Liver (tissue), 8 donors: ENCODE measurements at regions not wholly inside any gene's neighbourhood (a gene's known extent, or its start where the extent isn't known, plus 50 kb on each side); places are given as distances from the start of the nearest gene placed in this dataset.

Experiments
- DNase-seq: peaks from one replicate; pipeline ENCODE4 v3.0.0-alpha.2; 2017; ENCODE audit warnings: low spot score
- H3K27ac ChIP-seq, 2 donors: one replicate each; pipeline ENCODE4 v1.7.0; 2013; ENCODE audit warnings: inconsistent platforms in 2 of 2, low read length in 2 of 2, control low read depth in 1 of 2, low read depth in 1 of 2, mild to moderate bottlenecking in 1 of 2
- H3K27me3 ChIP-seq, 4 donors: one replicate each; pipeline versions ENCODE4 v1.6.1 to v1.7.0; 2013; ENCODE audit warnings: low read length in 3 of 4, inconsistent platforms in 1 of 4, mild to moderate bottlenecking in 1 of 4, moderate library complexity in 1 of 4; ENCODE audit not compliant: control insufficient read depth in 4 of 4, insufficient read depth in 4 of 4
- H3K36me3 ChIP-seq, 4 donors: one replicate each; pipeline versions ENCODE4 v1.6.1 to v1.7.0; 2013; ENCODE audit warnings: low read length in 3 of 4, mild to moderate bottlenecking in 3 of 4, low read depth in 1 of 4, moderate library complexity in 1 of 4; ENCODE audit not compliant: control insufficient read depth in 4 of 4, insufficient read depth in 3 of 4
- H3K4me1 ChIP-seq, 4 donors: one replicate each; pipeline versions ENCODE4 v1.6.1 to v1.7.0; 2013; ENCODE audit warnings: low read length in 3 of 4, mild to moderate bottlenecking in 3 of 4, moderate library complexity in 1 of 4; ENCODE audit not compliant: control insufficient read depth in 4 of 4, insufficient read depth in 4 of 4
- H3K4me3 ChIP-seq, 3 donors: one replicate each; pipeline versions ENCODE4 v1.6.1 to v1.7.0; 2013; ENCODE audit warnings: low read length in 3 of 3, control low read depth in 1 of 3, low read depth in 1 of 3, mild to moderate bottlenecking in 1 of 3
- H3K9ac ChIP-seq, 2 donors: one replicate each; pipeline ENCODE4 v1.7.0; 2013; ENCODE audit warnings: low read length in 2 of 2, mild to moderate bottlenecking in 2 of 2, moderate library complexity in 2 of 2, control low read depth in 1 of 2, low read depth in 1 of 2
- H3K9me3 ChIP-seq, 4 donors: one replicate each; pipeline versions ENCODE4 v1.6.1 to v1.7.0; 2013; ENCODE audit warnings: low read length in 3 of 4; ENCODE audit not compliant: control insufficient read depth in 4 of 4
- EGR1 ChIP-seq, 2 donors: IDR thresholded peaks; 2 replicates each; pipeline ENCODE4 v1.6.1; 2016 to 2018; ENCODE audit warnings: antibody characterized with exemption in 2 of 2, low read depth in 2 of 2
- FOXA1 ChIP-seq: IDR thresholded peaks from 2 replicates; pipeline ENCODE4 v1.6.1; 2016; ENCODE audit warnings: antibody characterized with exemption
- GABPA ChIP-seq, 2 donors: IDR thresholded peaks in 1 of 2; conservative IDR thresholded peaks in 1 of 2; 2 replicates each; pipeline ENCODE4 v1.6.1; 2016; ENCODE audit warnings: antibody characterized with exemption in 2 of 2, mild to moderate bottlenecking in 1 of 2, moderate library complexity in 1 of 2
- HNF4A ChIP-seq, 2 donors: conservative IDR thresholded peaks; 2 replicates each; pipeline ENCODE4 v1.6.1; 2016; ENCODE audit warnings: antibody characterized with exemption in 2 of 2, mild to moderate bottlenecking in 2 of 2
- NR2F2 ChIP-seq: IDR thresholded peaks from 2 replicates; pipeline ENCODE4 v1.6.1; 2016; ENCODE audit warnings: antibody characterized with exemption
- RAD21 ChIP-seq, 2 donors: IDR thresholded peaks; 2 replicates each; pipeline ENCODE4 v1.6.1; 2016; ENCODE audit warnings: antibody characterized with exemption in 2 of 2, mild to moderate bottlenecking in 2 of 2
- RXRA ChIP-seq, 2 donors: IDR thresholded peaks; 2 replicates each; pipeline ENCODE4 v1.6.1; 2017 to 2018; ENCODE audit warnings: antibody characterized with exemption in 2 of 2, mild to moderate bottlenecking in 1 of 2
- SP1 ChIP-seq: IDR thresholded peaks from 2 replicates; pipeline ENCODE4 v1.6.1; 2018; ENCODE audit warnings: antibody characterized with exemption, mild to moderate bottlenecking
- TAF1 ChIP-seq: conservative IDR thresholded peaks from 2 replicates; pipeline ENCODE4 v1.6.1; 2016; ENCODE audit warnings: antibody characterized with exemption, mild to moderate bottlenecking
- YY1 ChIP-seq: IDR thresholded peaks from 2 replicates; pipeline ENCODE4 v1.6.1; 2016; ENCODE audit warnings: antibody characterized with exemption, mild to moderate bottlenecking
- whole genome bisulfite sequencing: extraction: QIAGEN DNeasy Blood & Tissue Kit; methylation state at CpG from one replicate; pipeline ENCODE4 v1.1.7; 2013; 5-methylcytosine and 5-hydroxymethylcytosine counted together
- TF ChIP-seq, protein P1 (sequence below): IDR thresholded peaks from 2 replicates; pipeline ENCODE4 v1.6.1; 2016; ENCODE audit warnings: antibody characterized with exemption
- TF ChIP-seq, protein P2 (sequence below): fragments of 150-350 bp; IDR thresholded peaks from 2 replicates; pipeline ENCODE4 v1.5.1; 2017; ENCODE audit warnings: improper control_type of control experiment, low read depth, low read length; ENCODE audit not compliant: missing input control
- TF ChIP-seq, protein P3 (sequence below): IDR thresholded peaks from 2 replicates; pipeline ENCODE4 v1.6.1; 2016; ENCODE audit warnings: antibody characterized with exemption
- TF ChIP-seq, protein P4 (sequence below): IDR thresholded peaks from 2 replicates; pipeline ENCODE4 v1.6.1; 2016; ENCODE audit warnings: antibody characterized with exemption
- TF ChIP-seq, protein P5 (sequence below): IDR thresholded peaks from 2 replicates; pipeline ENCODE4 v1.6.1; 2016; ENCODE audit warnings: antibody characterized with exemption, mild to moderate bottlenecking
- donor health status: healthy.
- donor health status: healthy.
- donor health status: healthy.
- donor health status: healthy.
- donor health status: healthy.

DNA sequence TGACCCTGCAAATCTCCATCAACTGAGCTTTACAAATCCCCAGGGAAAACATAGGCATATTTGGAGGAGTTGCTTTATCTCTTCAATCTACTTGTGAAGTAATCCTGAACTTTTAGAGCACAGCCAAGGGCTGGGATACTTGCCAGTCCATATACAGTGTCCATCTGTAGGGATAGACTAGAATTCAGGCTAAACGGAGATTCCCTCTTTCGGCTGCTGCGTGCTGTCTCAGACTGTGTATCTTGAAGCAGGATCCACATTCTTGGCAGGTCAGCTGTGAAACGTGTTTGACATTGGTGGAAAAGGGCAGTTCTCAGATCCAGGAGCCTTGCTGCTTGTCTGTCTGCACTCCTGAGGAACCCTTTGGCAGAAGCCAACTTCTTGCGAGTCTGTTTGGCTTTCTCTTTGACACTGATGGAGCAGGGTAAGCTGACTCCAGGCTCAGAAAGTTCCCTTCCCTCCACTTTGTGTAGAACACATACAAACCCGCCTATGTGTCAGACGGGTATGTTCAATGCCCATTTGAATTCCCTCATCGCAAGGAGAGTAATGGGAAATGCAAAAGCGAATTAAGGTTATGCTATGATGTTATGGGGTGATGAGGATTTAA is 221.8 kb downstream of the MAP2K4 start:
- H3K27ac ChIP-seq, result no peak overlapping the region
- 71% methylated on average over 9 of the region's 9 CpGs for WGBS
- H3K4me3 ChIP-seq, result no peak overlapping the region
- no peak overlapping the region for H3K9ac ChIP-seq
- no peak for DNase-seq
- peaks cover 0 to 3% (median 0%) of the 10 kb centered on the region in 4 donors for H3K27me3 ChIP-seq
- H3K36me3 ChIP-seq, result no peaks in the 10 kb centered on the region
- no peaks in the 10 kb centered on the region for H3K4me1 ChIP-seq
- no peak for TF ChIP-seq SP1
- no peaks in the 10 kb centered on the region for H3K9me3 ChIP-seq

DNA sequence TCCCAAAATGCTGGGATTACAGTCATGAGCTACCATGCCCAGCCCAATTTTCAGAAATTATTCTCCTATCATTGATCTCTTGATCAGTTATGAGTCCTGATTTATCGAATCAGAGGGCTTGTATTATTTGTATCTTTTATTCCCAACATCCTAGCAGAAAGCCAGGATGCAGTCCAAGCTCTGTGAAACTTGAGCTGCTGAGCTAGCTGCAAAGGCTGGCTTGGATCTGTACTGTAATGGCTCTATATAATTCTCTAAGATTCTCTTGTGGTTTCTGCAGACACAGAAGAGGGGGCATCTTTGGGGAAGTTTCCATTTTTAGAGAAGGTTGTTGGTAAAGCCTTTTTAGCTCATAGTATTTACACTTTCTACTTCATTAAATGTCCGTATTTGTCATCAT is 227.1 kb downstream of the MAP2K4 start:
- Histone ChIP-seq H3K4me3 (no peak overlapping the region), H3K9ac (no peak overlapping the region), H3K4me1 (no peaks in the 10 kb centered on the region), H3K9me3 (no peaks in the 10 kb centered on the region), H3K27ac (no peak overlapping the region), H3K36me3 (no peaks in the 10 kb centered on the region), H3K27me3 (no peaks in the 10 kb centered on the region)
- 69% methylated on average over 2 of the region's 2 CpGs for WGBS
- TF ChIP-seq GABPA (IDR thresholded peaks at IDR 0.05 in 1 of 2, conservative IDR thresholded peaks at IDR 0.05 in 1 of 2) (no peak), HNF4A (conservative IDR thresholded peaks at IDR 0.05) (no peak), RAD21 (IDR thresholded peaks at IDR 0.05) (no peak), TAF1 (no peak), FOXA1 (no peak), EGR1 (IDR thresholded peaks at IDR 0.05; ENCODE audit: low read depth in 2 of 2) (no peak), YY1 (no peak), RXRA (IDR thresholded peaks at IDR 0.05) (no peak)
- TF ChIP-seq, protein P1, sequence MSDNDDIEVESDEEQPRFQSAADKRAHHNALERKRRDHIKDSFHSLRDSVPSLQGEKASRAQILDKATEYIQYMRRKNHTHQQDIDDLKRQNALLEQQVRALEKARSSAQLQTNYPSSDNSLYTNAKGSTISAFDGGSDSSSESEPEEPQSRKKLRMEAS, result no peak
- TF ChIP-seq, protein P2, sequence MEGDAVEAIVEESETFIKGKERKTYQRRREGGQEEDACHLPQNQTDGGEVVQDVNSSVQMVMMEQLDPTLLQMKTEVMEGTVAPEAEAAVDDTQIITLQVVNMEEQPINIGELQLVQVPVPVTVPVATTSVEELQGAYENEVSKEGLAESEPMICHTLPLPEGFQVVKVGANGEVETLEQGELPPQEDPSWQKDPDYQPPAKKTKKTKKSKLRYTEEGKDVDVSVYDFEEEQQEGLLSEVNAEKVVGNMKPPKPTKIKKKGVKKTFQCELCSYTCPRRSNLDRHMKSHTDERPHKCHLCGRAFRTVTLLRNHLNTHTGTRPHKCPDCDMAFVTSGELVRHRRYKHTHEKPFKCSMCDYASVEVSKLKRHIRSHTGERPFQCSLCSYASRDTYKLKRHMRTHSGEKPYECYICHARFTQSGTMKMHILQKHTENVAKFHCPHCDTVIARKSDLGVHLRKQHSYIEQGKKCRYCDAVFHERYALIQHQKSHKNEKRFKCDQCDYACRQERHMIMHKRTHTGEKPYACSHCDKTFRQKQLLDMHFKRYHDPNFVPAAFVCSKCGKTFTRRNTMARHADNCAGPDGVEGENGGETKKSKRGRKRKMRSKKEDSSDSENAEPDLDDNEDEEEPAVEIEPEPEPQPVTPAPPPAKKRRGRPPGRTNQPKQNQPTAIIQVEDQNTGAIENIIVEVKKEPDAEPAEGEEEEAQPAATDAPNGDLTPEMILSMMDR, result no peak
- TF ChIP-seq, protein P3, sequence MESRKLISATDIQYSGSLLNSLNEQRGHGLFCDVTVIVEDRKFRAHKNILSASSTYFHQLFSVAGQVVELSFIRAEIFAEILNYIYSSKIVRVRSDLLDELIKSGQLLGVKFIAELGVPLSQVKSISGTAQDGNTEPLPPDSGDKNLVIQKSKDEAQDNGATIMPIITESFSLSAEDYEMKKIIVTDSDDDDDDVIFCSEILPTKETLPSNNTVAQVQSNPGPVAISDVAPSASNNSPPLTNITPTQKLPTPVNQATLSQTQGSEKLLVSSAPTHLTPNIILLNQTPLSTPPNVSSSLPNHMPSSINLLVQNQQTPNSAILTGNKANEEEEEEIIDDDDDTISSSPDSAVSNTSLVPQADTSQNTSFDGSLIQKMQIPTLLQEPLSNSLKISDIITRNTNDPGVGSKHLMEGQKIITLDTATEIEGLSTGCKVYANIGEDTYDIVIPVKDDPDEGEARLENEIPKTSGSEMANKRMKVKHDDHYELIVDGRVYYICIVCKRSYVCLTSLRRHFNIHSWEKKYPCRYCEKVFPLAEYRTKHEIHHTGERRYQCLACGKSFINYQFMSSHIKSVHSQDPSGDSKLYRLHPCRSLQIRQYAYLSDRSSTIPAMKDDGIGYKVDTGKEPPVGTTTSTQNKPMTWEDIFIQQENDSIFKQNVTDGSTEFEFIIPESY, result no peak
- TF ChIP-seq, protein P4, sequence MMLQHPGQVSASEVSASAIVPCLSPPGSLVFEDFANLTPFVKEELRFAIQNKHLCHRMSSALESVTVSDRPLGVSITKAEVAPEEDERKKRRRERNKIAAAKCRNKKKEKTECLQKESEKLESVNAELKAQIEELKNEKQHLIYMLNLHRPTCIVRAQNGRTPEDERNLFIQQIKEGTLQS, result no peak
- no peak for DNase-seq

DNA sequence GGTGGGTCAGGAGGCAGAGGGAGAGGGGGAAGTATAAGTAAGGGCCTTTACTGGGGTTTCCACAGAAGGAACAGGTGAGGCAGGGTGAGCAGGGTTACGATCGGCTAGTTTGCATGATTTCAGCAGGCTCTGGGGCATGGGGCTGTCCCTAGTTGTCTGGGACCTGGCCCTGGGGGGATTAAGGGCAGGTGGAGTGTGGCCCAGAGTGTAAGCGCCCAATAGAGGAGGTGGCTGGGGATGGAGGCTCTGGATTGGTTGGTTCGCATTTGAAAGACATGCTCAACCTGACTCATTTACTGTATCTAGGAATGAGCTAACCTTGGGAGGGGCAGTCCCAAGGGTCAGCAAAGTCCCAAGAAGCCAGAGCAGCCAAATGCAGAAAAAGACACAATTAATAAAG is 230.3 kb downstream of the MAP2K4 start:
- no peak for DNase-seq
- no peak overlapping the region for H3K9ac ChIP-seq
- H3K36me3 ChIP-seq, result no peaks in the 10 kb centered on the region
- H3K4me1 ChIP-seq, result no peaks in the 10 kb centered on the region
- H3K4me3 ChIP-seq, result no peak overlapping the region
- WGBS, result 88% methylated on average over 4 of the region's 4 CpGs
- H3K27ac ChIP-seq, result no peak overlapping the region
- H3K9me3 ChIP-seq, result no peaks in the 10 kb centered on the region
- H3K27me3 ChIP-seq, result no peaks in the 10 kb centered on the region
- TF ChIP-seq RAD21 (IDR thresholded peaks at IDR 0.05) (no peak), FOXA1 (no peak), NR2F2 (no peak)
- TF ChIP-seq, protein P5, sequence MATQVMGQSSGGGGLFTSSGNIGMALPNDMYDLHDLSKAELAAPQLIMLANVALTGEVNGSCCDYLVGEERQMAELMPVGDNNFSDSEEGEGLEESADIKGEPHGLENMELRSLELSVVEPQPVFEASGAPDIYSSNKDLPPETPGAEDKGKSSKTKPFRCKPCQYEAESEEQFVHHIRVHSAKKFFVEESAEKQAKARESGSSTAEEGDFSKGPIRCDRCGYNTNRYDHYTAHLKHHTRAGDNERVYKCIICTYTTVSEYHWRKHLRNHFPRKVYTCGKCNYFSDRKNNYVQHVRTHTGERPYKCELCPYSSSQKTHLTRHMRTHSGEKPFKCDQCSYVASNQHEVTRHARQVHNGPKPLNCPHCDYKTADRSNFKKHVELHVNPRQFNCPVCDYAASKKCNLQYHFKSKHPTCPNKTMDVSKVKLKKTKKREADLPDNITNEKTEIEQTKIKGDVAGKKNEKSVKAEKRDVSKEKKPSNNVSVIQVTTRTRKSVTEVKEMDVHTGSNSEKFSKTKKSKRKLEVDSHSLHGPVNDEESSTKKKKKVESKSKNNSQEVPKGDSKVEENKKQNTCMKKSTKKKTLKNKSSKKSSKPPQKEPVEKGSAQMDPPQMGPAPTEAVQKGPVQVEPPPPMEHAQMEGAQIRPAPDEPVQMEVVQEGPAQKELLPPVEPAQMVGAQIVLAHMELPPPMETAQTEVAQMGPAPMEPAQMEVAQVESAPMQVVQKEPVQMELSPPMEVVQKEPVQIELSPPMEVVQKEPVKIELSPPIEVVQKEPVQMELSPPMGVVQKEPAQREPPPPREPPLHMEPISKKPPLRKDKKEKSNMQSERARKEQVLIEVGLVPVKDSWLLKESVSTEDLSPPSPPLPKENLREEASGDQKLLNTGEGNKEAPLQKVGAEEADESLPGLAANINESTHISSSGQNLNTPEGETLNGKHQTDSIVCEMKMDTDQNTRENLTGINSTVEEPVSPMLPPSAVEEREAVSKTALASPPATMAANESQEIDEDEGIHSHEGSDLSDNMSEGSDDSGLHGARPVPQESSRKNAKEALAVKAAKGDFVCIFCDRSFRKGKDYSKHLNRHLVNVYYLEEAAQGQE, result no peak
- TF ChIP-seq, protein P2, result no peak
- TF ChIP-seq, protein P3, result no peak
